ENCODE measurements at regions not wholly inside any gene's neighbourhood (a gene's known extent, or its start where the extent isn't known, plus 50 kb on each side); places are given as distances from the start of the nearest gene placed in this dataset.

GRCh38 chr13:58085819-58086218 lies 454.3 kb downstream of the PCDH17 start:
- TF ChIP-seq CTCF (IDR thresholded peaks at IDR 0.05), result no peak
- Mint-ChIP-seq H3K27me3 (no peaks in the 10 kb centered on the region), H3K4me1 (ENCODE audit: low read depth) (no peaks in the 10 kb centered on the region), H3K36me3 (ENCODE audit: low read depth) (no peaks in the 10 kb centered on the region), H3K4me3 (no peak overlapping the region), H3K27ac (no peak overlapping the region), H3K9me3 (peaks cover 6% of the 10 kb centered on the region)
- DNase-seq (peak; percentile 5), ATAC-seq (no peak)
- ChIA-PET CTCF (no interaction called here), POLR2A (no interaction called here)
- intact Hi-C loops (cut with micrococcal nuclease), result no loop called here

GRCh38 chr13:58087566-58087965 lies 456.0 kb downstream of the PCDH17 start:
- ATAC-seq (no peak), DNase-seq (no peak)
- H3K27ac Mint-ChIP-seq, result no peak overlapping the region
- H3K4me3 Mint-ChIP-seq, result no peak overlapping the region
- no peaks in the 10 kb centered on the region for H3K27me3 Mint-ChIP-seq
- POLR2A ChIA-PET, result no interaction called here
- H3K4me1 Mint-ChIP-seq (ENCODE audit: low read depth), result no peaks in the 10 kb centered on the region
- H3K36me3 Mint-ChIP-seq (ENCODE audit: low read depth), result no peaks in the 10 kb centered on the region
- peaks cover 6% of the 10 kb centered on the region for H3K9me3 Mint-ChIP-seq
- CTCF ChIA-PET, result no interaction called here
- intact Hi-C loops (cut with micrococcal nuclease), result no loop called here
- no peak for TF ChIP-seq CTCF (IDR thresholded peaks at IDR 0.05)

- DNase-seq (no peak), ATAC-seq (no peak)
- TF ChIP-seq CTCF (IDR thresholded peaks at IDR 0.05), result no peak
- no peaks in the 10 kb centered on the region for H3K27me3 Mint-ChIP-seq
- no peaks in the 10 kb centered on the region for H3K4me1 Mint-ChIP-seq (ENCODE audit: low read depth)
- H3K27ac Mint-ChIP-seq, result no peak overlapping the region
- ChIA-PET POLR2A (no interaction called here), CTCF (no interaction called here)
- H3K36me3 Mint-ChIP-seq (ENCODE audit: low read depth), result no peaks in the 10 kb centered on the region
- no peak overlapping the region for H3K4me3 Mint-ChIP-seq
- intact Hi-C loops (cut with micrococcal nuclease), result no loop called here
- H3K9me3 Mint-ChIP-seq, result peaks cover 11% of the 10 kb centered on the region
Observed at GRCh38 chr13:58093394-58093793, 461.9 kb downstream of the PCDH17 start.

- Mint-ChIP-seq H3K27ac (no peak overlapping the region), H3K36me3 (ENCODE audit: low read depth) (no peaks in the 10 kb centered on the region), H3K27me3 (no peaks in the 10 kb centered on the region), H3K9me3 (peaks cover 3% of the 10 kb centered on the region), H3K4me3 (no peak overlapping the region), H3K4me1 (ENCODE audit: low read depth) (no peaks in the 10 kb centered on the region)
- POLR2A ChIA-PET, result no interaction called here
- DNase-seq (no peak), ATAC-seq (no peak)
- CTCF ChIA-PET, result no interaction called here
- intact Hi-C loops (cut with micrococcal nuclease), result no loop called here
- no peak for TF ChIP-seq CTCF (IDR thresholded peaks at IDR 0.05)
Observed at GRCh38 chr13:58097831-58098230, 466.3 kb downstream of the PCDH17 start.

GRCh38 chr13:58119351-58119750 lies 487.8 kb downstream of the PCDH17 start:
- Mint-ChIP-seq H3K36me3 (ENCODE audit: low read depth) (no peaks in the 10 kb centered on the region), H3K27ac (no peak overlapping the region), H3K4me3 (no peak overlapping the region), H3K27me3 (no peaks in the 10 kb centered on the region), H3K4me1 (ENCODE audit: low read depth) (no peaks in the 10 kb centered on the region), H3K9me3 (peaks cover 6% of the 10 kb centered on the region)
- intact Hi-C loops (cut with micrococcal nuclease), result no loop called here
- DNase-seq (no peak), ATAC-seq (no peak)
- POLR2A ChIA-PET, result no interaction called here
- CTCF ChIA-PET, result no interaction called here
- TF ChIP-seq CTCF (IDR thresholded peaks at IDR 0.05), result no peak

Measured in activated CD8-positive, alpha-beta T cell treated with anti-CD3 and anti-CD28 coated beads for 36 hours (primary cell).